Keratinocyte (primary cell): ENCODE measurements at regions not wholly inside any gene's neighbourhood (a gene's known extent, or its start where the extent isn't known, plus 50 kb on each side); places are given as distances from the start of the nearest gene placed in this dataset.

Experiments used
- DNase-seq: peaks from one replicate; pipeline ENCODE4 v3.0.0-alpha.2; 2011; ENCODE audit warnings: low read depth, missing footprints, low spot score
- FAIRE-seq: peaks from 2 replicates; lab custom pipeline; 2011; peaks lifted over from hg19 to GRCh38; lab: Jason Lieb, UNC
- H2AFZ ChIP-seq: 2 replicates; pipeline ENCODE4 v1.6.0; 2012; ENCODE audit warnings: low read length, control low read depth, inconsistent platforms; ENCODE audit not compliant: control insufficient read depth
- H3K27ac ChIP-seq: 2 replicates; pipeline ENCODE4 v1.5.1; 2011; ENCODE audit warnings: low read length; ENCODE audit not compliant: control insufficient read depth, insufficient read depth
- H3K27me3 ChIP-seq: 3 replicates; pipeline ENCODE4 v1.6.0; 2011; ENCODE audit warnings: low read length; ENCODE audit not compliant: control insufficient read depth, insufficient read depth; ENCODE audit errors: extremely low read depth
- H3K36me3 ChIP-seq, 2 experiments: 2 replicates in 1 of 2; 3 replicates in 1 of 2; pipeline ENCODE4 v1.5.1; 2011; ENCODE audit warnings: low read length in 2 of 2, mild to moderate bottlenecking in 1 of 2; ENCODE audit not compliant: control insufficient read depth in 2 of 2, insufficient read depth in 2 of 2; ENCODE audit errors: extremely low read depth in 1 of 2
- H3K4me1 ChIP-seq: 3 replicates; pipeline ENCODE4 v1.5.1; 2011; ENCODE audit warnings: low read length; ENCODE audit not compliant: control insufficient read depth, insufficient read depth; ENCODE audit errors: extremely low read depth
- H3K4me2 ChIP-seq: 3 replicates; pipeline ENCODE4 v1.6.0; 2011; ENCODE audit warnings: low read depth, low read length; ENCODE audit not compliant: control insufficient read depth, insufficient read depth; ENCODE audit errors: extremely low read depth
- H3K4me3 ChIP-seq, 3 experiments: fragments of 200-600 bp in 1 of 3; sonication (generic) in 1 of 3; 2 replicates in 2 of 3; 3 replicates in 1 of 3; pipeline ENCODE4 v1.5.1; 2011 to 2016; ENCODE audit warnings: low read length in 3 of 3, mild to moderate bottlenecking in 3 of 3, control low read depth in 2 of 3, inconsistent platforms in 1 of 3, low read depth in 1 of 3, mixed read lengths in 1 of 3, mixed run types in 1 of 3, moderate library complexity in 1 of 3; ENCODE audit not compliant: control insufficient read depth in 2 of 3, insufficient read depth in 2 of 3; ENCODE audit errors: extremely low read depth in 1 of 3
- H3K79me2 ChIP-seq: 2 replicates; pipeline ENCODE4 v1.6.0; 2012; ENCODE audit warnings: low read length; ENCODE audit not compliant: control insufficient read depth, insufficient read depth
- H3K9ac ChIP-seq: 3 replicates; pipeline ENCODE4 v1.6.0; 2011; ENCODE audit warnings: low read length; ENCODE audit not compliant: control insufficient read depth, insufficient read depth; ENCODE audit errors: extremely low read depth
- H3K9me1 ChIP-seq: 3 replicates; pipeline ENCODE4 v1.6.0; 2011; ENCODE audit warnings: low read length; ENCODE audit not compliant: control insufficient read depth, insufficient read depth; ENCODE audit errors: extremely low read depth
- H3K9me3 ChIP-seq: 2 replicates; pipeline ENCODE4 v1.5.1; 2012; ENCODE audit warnings: low read depth, low read length; ENCODE audit not compliant: control insufficient read depth
- H4K20me1 ChIP-seq: 3 replicates; pipeline ENCODE4 v1.6.0; 2011; ENCODE audit warnings: low read length; ENCODE audit not compliant: control insufficient read depth, insufficient read depth; ENCODE audit errors: extremely low read depth
- CTCF ChIP-seq, 3 experiments: IDR thresholded peaks in 1 of 3; conservative IDR thresholded peaks in 1 of 3; optimal IDR thresholded peaks in 1 of 3; 2 replicates in 2 of 3; 3 replicates in 1 of 3; pipeline versions ENCODE3 to v1.5.1; 2011; ENCODE audit warnings: low read length in 3 of 3, mild to moderate bottlenecking in 3 of 3, moderate library complexity in 2 of 3, control low read depth in 1 of 3, inconsistent platforms in 1 of 3; ENCODE audit not compliant: insufficient read depth in 2 of 3; ENCODE audit errors: extremely low read depth in 1 of 3
- EZH2 ChIP-seq: IDR thresholded peaks from one replicate; pipeline ENCODE4 v1.6.1; 2012; ENCODE audit warnings: inconsistent platforms, mild to moderate bottlenecking, low read length, moderate library complexity
- dilution Hi-C: fragments of 300-500 bp; cut with MboI; formaldehyde crosslinking; loops from one replicate; pipeline ENCODE4 v1.7.0; 2020; ENCODE audit warnings: low sequenced_read_pairs; ENCODE audit not compliant: extremely low pct_ligation_motif_present

- Histone ChIP-seq H3K27ac (no peak overlapping the region), H2AFZ (no peak overlapping the region), H3K4me2 (no peak overlapping the region), H4K20me1 (no peaks in the 10 kb centered on the region), H3K27me3 (no peaks in the 10 kb centered on the region), H3K4me1 (peaks cover 27% of the 10 kb centered on the region), H3K9me1 (no peaks in the 10 kb centered on the region), H3K9ac (no peak overlapping the region), H3K4me3 (no peak overlapping the region), H3K79me2 (no peaks in the 10 kb centered on the region), H3K36me3 (no peaks in the 10 kb centered on the region), H3K9me3 (no peaks in the 10 kb centered on the region)
- TF ChIP-seq CTCF (optimal IDR thresholded peaks at IDR 0.05 in 1 of 3, IDR thresholded peaks at IDR 0.05 in 1 of 3, conservative IDR thresholded peaks at IDR 0.05 in 1 of 3; ENCODE audit: extremely low read depth in 1 of 3, insufficient read depth in 2 of 3, low read length in 3 of 3), result no peak
- TF ChIP-seq EZH2, result no peak
- FAIRE-seq, result no peak
- no peak for DNase-seq
- dilution Hi-C loops, result no loop called here
Measured at GRCh38 chr6:25179051-25179778, 100.0 kb upstream of the CARMIL1 start.

- Histone ChIP-seq H3K9ac (no peak overlapping the region), H3K4me2 (no peak overlapping the region), H3K27ac (no peak overlapping the region), H3K4me1 (peaks cover 11% of the 10 kb centered on the region), H3K27me3 (no peaks in the 10 kb centered on the region), H3K4me3 (no peak overlapping the region), H3K9me3 (no peaks in the 10 kb centered on the region), H3K9me1 (no peaks in the 10 kb centered on the region), H2AFZ (no peak overlapping the region), H3K36me3 (no peaks in the 10 kb centered on the region), H4K20me1 (no peaks in the 10 kb centered on the region), H3K79me2 (no peaks in the 10 kb centered on the region)
- DNase-seq, result no peak
- no peak for TF ChIP-seq CTCF (optimal IDR thresholded peaks at IDR 0.05 in 1 of 3, IDR thresholded peaks at IDR 0.05 in 1 of 3, conservative IDR thresholded peaks at IDR 0.05 in 1 of 3; ENCODE audit: extremely low read depth in 1 of 3, insufficient read depth in 2 of 3, low read length in 3 of 3)
- TF ChIP-seq EZH2, result no peak
- FAIRE-seq, result no peak
- dilution Hi-C loops, result no loop called here
Measured at GRCh38 chr6:25180630-25181349, 98.4 kb upstream of the CARMIL1 start.
